Gastrocnemius medialis (tissue), 4 donors: ENCODE measurements at regions not wholly inside any gene's neighbourhood (a gene's known extent, or its start where the extent isn't known, plus 50 kb on each side); places are given as distances from the start of the nearest gene placed in this dataset.
A peak's percentile ranks its signal among the peaks of the same experiment; 100 is the strongest.

Experiments
- ATAC-seq, 2 donors: fragments of 150-250 bp; one replicate each; pipeline ENCODE4 v1.9.1; 2016
- DNase-seq, 2 donors: peaks; one replicate each; pipeline ENCODE4 v3.0.0-alpha.2; 2019
- H3K27ac ChIP-seq, 4 donors: fragments of 200-600 bp; sonication (generic); 1 replicate in 1 of 4; 2 replicates in 3 of 4; pipeline ENCODE4 v1.5.1; 2016 to 2018; ENCODE audit warnings: mild to moderate bottlenecking in 2 of 4, moderate library complexity in 1 of 4
- H3K27me3 ChIP-seq, 3 donors: fragments of 200-600 bp; sonication (generic) in 2 of 3; 1 replicate in 1 of 3; 2 replicates in 2 of 3; pipeline versions ENCODE4 v1.5.1 to v1.6.0; 2016 to 2019; ENCODE audit warnings: mild to moderate bottlenecking in 1 of 3, moderate library complexity in 1 of 3
- H3K36me3 ChIP-seq, 2 donors: fragments of 200-600 bp; sonication (generic) in 1 of 2; one replicate each; pipeline ENCODE4 v1.5.1; 2017 to 2018
- H3K4me1 ChIP-seq, 2 donors: fragments of 200-600 bp; sonication (generic) in 1 of 2; one replicate each; pipeline ENCODE4 v1.5.1; 2016 to 2017; ENCODE audit warnings: mild to moderate bottlenecking in 2 of 2
- H3K4me3 ChIP-seq, 4 donors: fragments of 200-600 bp; sonication (generic) in 3 of 4; 1 replicate in 1 of 4; 2 replicates in 3 of 4; pipeline ENCODE4 v1.5.1; 2016 to 2019; ENCODE audit warnings: mild to moderate bottlenecking in 2 of 4
- H3K9me3 ChIP-seq, 3 donors: fragments of 200-600 bp; sonication (generic) in 2 of 3; 1 replicate in 1 of 3; 2 replicates in 2 of 3; pipeline ENCODE4 v1.5.1; 2016 to 2019
- POLR2A ChIP-seq, 2 donors: fragments of 450-650 bp; IDR thresholded peaks; one replicate each; pipeline ENCODE4 v1.6.1; 2017; ENCODE audit warnings: antibody characterized with exemption in 2 of 2, mild to moderate bottlenecking in 2 of 2, moderate library complexity in 2 of 2
- in situ Hi-C, 4 donors: fragments of 200-750 bp; cut with MboI; loops; one replicate each; pipeline versions ENCODE4 v1.15.0 to v1.8.0; 2017; ENCODE audit warnings: low sequenced_read_pairs in 4 of 4
- intact Hi-C: fragments of 100-400 bp; cut with DNase I; formaldehyde crosslinking; loops from one replicate; pipeline ENCODE4 v1.15.1; 2023; ENCODE audit warnings: low total_unique reads
- TF ChIP-seq, protein P1 (sequence below), 5 experiments: fragments of 450-650 bp in 3 of 5; fragments of 200-600 bp in 2 of 5; sonication (generic) in 2 of 5; IDR thresholded peaks in 4 of 5; conservative IDR thresholded peaks in 1 of 5; 1 replicate in 4 of 5; 2 replicates in 1 of 5; pipeline ENCODE4 v1.5.1; 2016 to 2019; ENCODE audit warnings: antibody characterized with exemption in 5 of 5, mild to moderate bottlenecking in 3 of 5, moderate library complexity in 3 of 5

DNA sequence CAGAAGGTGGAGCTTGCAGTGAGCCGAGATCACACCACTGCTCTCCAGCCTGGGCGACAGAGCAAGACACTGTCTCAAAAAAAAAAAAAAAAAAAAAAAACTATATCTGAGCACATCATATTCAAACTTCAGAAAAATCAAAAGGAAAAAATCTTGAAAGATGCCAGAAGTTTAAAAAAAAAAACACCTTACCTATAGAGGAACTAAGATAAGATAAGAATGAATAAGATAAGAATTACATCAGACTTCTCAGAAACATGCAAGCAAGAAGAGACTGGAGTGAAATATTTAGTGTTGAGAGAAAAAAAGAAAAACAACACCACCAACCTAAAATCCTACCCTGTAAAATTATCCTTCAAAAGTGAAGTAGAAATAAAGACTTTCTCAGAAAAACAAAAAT lies 116.8 kb upstream of the ARID1B start:
- no peaks in the 10 kb centered on the region for H3K27me3 ChIP-seq
- H3K27ac ChIP-seq = no peak overlapping the region
- TF ChIP-seq POLR2A (IDR thresholded peaks at IDR 0.05) = no peak
- TF ChIP-seq, protein P1, sequence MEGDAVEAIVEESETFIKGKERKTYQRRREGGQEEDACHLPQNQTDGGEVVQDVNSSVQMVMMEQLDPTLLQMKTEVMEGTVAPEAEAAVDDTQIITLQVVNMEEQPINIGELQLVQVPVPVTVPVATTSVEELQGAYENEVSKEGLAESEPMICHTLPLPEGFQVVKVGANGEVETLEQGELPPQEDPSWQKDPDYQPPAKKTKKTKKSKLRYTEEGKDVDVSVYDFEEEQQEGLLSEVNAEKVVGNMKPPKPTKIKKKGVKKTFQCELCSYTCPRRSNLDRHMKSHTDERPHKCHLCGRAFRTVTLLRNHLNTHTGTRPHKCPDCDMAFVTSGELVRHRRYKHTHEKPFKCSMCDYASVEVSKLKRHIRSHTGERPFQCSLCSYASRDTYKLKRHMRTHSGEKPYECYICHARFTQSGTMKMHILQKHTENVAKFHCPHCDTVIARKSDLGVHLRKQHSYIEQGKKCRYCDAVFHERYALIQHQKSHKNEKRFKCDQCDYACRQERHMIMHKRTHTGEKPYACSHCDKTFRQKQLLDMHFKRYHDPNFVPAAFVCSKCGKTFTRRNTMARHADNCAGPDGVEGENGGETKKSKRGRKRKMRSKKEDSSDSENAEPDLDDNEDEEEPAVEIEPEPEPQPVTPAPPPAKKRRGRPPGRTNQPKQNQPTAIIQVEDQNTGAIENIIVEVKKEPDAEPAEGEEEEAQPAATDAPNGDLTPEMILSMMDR (IDR thresholded peaks at IDR 0.05 in 4 of 5, conservative IDR thresholded peaks at IDR 0.05 in 1 of 5) = no peak
- DNase-seq (no peak), ATAC-seq (no peak)
- intact Hi-C loops (no loop called here), in situ Hi-C loops (no loop called here)
- no peaks in the 10 kb centered on the region for H3K9me3 ChIP-seq
- peaks cover 8 to 12% of the 10 kb centered on the region in 2 donors for H3K4me1 ChIP-seq
- H3K4me3 ChIP-seq = no peak overlapping the region
- H3K36me3 ChIP-seq = no peaks in the 10 kb centered on the region

DNA sequence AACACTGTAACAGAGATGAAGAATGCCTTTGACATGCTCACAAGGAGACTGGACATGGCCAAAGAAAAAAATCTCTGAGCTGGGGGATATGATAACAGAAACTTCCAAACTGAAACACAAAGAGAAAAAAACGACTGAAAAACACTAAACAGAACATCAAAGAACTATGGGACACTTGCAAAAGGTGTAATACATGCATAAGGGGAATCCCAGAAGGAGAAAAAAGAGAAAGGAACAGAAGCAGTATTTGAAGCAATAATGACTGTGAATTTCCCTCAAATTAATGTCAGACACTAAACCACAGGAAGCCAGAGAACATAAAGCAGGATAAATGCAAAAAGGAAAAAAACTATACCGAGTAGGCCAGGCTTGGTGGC lies 117.4 kb upstream of the ARID1B start:
- DNase-seq = no peak
- TF ChIP-seq POLR2A (IDR thresholded peaks at IDR 0.05) = no peak
- TF ChIP-seq, protein P1 (IDR thresholded peaks at IDR 0.05 in 4 of 5, conservative IDR thresholded peaks at IDR 0.05 in 1 of 5) = no peak
- Histone ChIP-seq H3K27ac (no peak overlapping the region), H3K27me3 (no peaks in the 10 kb centered on the region), H3K9me3 (no peaks in the 10 kb centered on the region), H3K36me3 (no peaks in the 10 kb centered on the region), H3K4me1 (peaks cover 8 to 12% of the 10 kb centered on the region in 2 donors), H3K4me3 (no peak overlapping the region)
- ATAC-seq = no peak
- in situ Hi-C loops = no loop called here
- intact Hi-C loops = no loop called here

DNA sequence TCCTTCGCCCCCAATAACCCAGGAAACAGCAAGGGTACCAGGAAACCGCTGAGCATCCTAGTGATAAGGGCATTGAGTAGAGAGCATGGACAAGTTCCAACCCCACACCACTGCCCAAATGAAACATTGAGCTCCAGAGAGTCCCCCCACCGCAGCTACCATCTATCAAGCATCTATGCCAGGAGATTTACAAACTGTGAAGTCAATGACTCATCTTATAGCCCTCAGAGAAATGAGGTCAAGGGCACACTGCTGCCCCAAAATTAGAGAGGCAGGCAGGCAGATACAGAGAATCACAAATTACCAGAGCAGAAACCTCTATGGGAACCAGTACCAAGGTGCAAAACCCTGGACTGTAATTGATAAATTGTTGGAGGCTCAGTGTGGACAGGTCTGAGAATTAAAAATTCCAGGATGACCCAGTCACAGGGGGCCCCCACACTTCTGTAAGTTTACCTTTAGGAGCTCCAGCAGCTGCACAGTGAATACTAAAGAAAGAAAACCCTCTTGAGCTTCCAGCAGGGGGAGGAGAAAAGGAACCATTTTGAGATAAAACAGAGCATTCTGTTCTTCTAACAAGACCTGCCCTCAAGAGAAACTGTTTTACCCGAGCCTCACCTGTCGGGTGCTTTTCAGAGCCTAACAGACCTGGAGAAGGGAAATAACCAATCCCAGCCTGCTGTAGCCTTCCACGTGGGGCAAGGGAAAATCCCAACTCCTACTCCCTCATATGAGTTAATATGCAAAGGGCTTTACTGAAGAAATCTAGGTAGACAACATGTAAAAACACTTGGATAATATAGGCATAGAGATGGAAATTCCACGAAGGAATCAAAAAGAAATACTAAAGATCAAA lies 118.0 kb upstream of the ARID1B start:
- TF ChIP-seq, protein P1 (IDR thresholded peaks at IDR 0.05 in 4 of 5, conservative IDR thresholded peaks at IDR 0.05 in 1 of 5) = no peak
- TF ChIP-seq POLR2A (IDR thresholded peaks at IDR 0.05) = no peak
- Histone ChIP-seq H3K27me3 (no peaks in the 10 kb centered on the region), H3K9me3 (no peaks in the 10 kb centered on the region), H3K4me3 (no peak overlapping the region), H3K36me3 (no peaks in the 10 kb centered on the region), H3K4me1 (peaks cover 8 to 12% of the 10 kb centered on the region in 2 donors), H3K27ac (no peak overlapping the region)
- DNase-seq = no peak
- in situ Hi-C loops = no loop called here
- intact Hi-C loops = no loop called here
- ATAC-seq = no peak

DNA sequence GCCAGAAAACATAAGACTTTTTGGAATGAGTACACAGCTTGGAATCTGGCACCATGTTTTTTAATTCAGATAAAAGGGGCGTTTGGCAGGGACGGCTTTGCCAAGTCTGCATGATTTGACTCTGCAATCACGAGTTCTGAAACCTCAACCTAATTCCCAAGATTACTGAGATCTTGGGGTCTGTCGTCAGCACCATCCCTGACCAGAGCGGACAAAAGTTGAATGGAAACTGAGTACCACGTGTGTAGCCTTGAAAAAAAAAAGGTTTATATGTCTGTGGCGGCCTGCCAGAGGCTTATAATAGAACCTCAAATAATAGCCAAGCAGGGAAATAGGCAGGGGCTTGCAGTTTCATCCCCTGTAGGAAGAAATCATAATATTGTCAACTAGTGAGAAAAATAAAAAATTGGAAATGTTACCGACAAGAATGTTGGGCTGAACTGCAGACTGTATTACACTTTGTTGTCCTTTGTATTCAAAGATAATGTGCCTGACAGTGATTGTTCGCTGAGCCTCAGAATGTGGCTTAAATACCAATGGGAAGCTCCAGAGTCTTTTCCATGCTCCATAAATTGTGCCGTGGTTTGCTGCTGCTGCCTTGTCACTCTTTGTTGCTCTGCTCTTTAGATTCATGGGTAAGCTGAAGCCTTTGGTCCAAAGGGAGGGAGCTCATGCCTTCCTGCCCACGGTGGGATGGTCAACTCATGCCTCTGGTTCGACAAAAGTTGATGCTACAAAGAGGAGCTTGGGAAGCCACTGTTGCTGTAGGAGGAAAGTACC lies 118.8 kb upstream of the ARID1B start:
- no peaks in the 10 kb centered on the region for H3K36me3 ChIP-seq
- H3K9me3 ChIP-seq = no peaks in the 10 kb centered on the region
- intact Hi-C loops (no loop called here), in situ Hi-C loops (no loop called here)
- peaks cover 8 to 12% of the 10 kb centered on the region in 2 donors for H3K4me1 ChIP-seq
- no peak overlapping the region for H3K27ac ChIP-seq
- no peaks in the 10 kb centered on the region for H3K27me3 ChIP-seq
- peak overlapping the region in 3 of 4 donors; percentile 13 to 28 (median 16) for H3K4me3 ChIP-seq
- TF ChIP-seq POLR2A (IDR thresholded peaks at IDR 0.05) = no peak
- TF ChIP-seq, protein P1 (IDR thresholded peaks at IDR 0.05 in 4 of 5, conservative IDR thresholded peaks at IDR 0.05 in 1 of 5) = no peak
- ATAC-seq (no peak), DNase-seq (no peak)
